HCT116 (cell line): ENCODE measurements at regions not wholly inside any gene's neighbourhood (a gene's known extent, or its start where the extent isn't known, plus 50 kb on each side); places are given as distances from the start of the nearest gene placed in this dataset.

Experiments
- CEBPB ChIP-seq: IDR thresholded peaks from 2 replicates; pipeline ENCODE4 v1.6.1; 2012; ENCODE audit warnings: low read depth
- CTCF ChIP-seq, 3 experiments: fragments of 200-600 bp in 1 of 3; sonication (generic) in 1 of 3; IDR thresholded peaks in 2 of 3; conservative IDR thresholded peaks in 1 of 3; 2 replicates each; pipeline ENCODE4 v1.5.1; 2012 to 2017; ENCODE audit warnings: low read depth in 2 of 3, low read length in 2 of 3, antibody characterized with exemption in 1 of 3, borderline replicate concordance in 1 of 3, control low read depth in 1 of 3, mild to moderate bottlenecking in 1 of 3, mixed read lengths in 1 of 3, mixed run types in 1 of 3, moderate library complexity in 1 of 3; ENCODE audit not compliant: insufficient read depth in 1 of 3
- MAX ChIP-seq: IDR thresholded peaks from 2 replicates; pipeline ENCODE4 v1.6.1; 2012
- POLR2A ChIP-seq: IDR thresholded peaks from 2 replicates; pipeline ENCODE4 v1.7.0; 2011; ENCODE audit warnings: borderline replicate concordance; ENCODE audit not compliant: insufficient read depth, insufficient read length; ENCODE audit errors: extremely low read depth
- POLR2AphosphoS5 ChIP-seq: IDR thresholded peaks from 2 replicates; pipeline ENCODE4 v1.6.1; 2011; ENCODE audit warnings: mild to moderate bottlenecking, low read depth, low read length, moderate library complexity
- SIN3A ChIP-seq: IDR thresholded peaks from 2 replicates; pipeline ENCODE4 v1.6.1; 2012; ENCODE audit warnings: low read depth
- SP1 ChIP-seq: IDR thresholded peaks from 2 replicates; pipeline ENCODE4 v1.6.1; 2012; ENCODE audit warnings: low read depth
- ZNF274 ChIP-seq: fragments of 200-500 bp; sonication (Bioruptor generic); IDR thresholded peaks from 2 replicates; pipeline ENCODE4 v1.6.1; 2014; ENCODE audit warnings: mild to moderate bottlenecking, low read depth, low read length, inconsistent platforms

GRCh38 chr12:23236066-23236780, 611.3 kb downstream of the ETNK1 start:
- TF ChIP-seq MAX (no peak), POLR2A (no peak), CTCF (IDR thresholded peaks at IDR 0.05 in 2 of 3, conservative IDR thresholded peaks at IDR 0.05 in 1 of 3; ENCODE audit: borderline replicate concordance in 1 of 3, insufficient read depth in 1 of 3, low read depth in 2 of 3, low read length in 2 of 3) (no peak), POLR2AphosphoS5 (no peak), SIN3A (no peak), ZNF274 (no peak), CEBPB (no peak), SP1 (no peak)
